ENCODE measurements at regions not wholly inside any gene's neighbourhood (a gene's known extent, or its start where the extent isn't known, plus 50 kb on each side); places are given as distances from the start of the nearest gene placed in this dataset.
"Not testable (repeated sequence)": the region's sequence is repeated elsewhere in the genome, so short reads cannot be mapped to it uniquely, and the experiment has no call there.

GRCh38 chr6:14224359-14225103 is 107.0 kb downstream of the CD83 start:
- DNase-seq (ENCODE audit: low read depth in 1 of 2, low spot score in 1 of 2) = no peak
- in situ Hi-C loops (cut with HindIII; ENCODE audit: low pct_unique_long_range_greater_than_20kb, low sequenced_read_pairs) = no loop called here
- no peak for TF ChIP-seq JUND (IDR thresholded peaks at IDR 0.05; ENCODE audit: low read depth)

GRCh38 chr6:14226051-14226660 is 108.6 kb downstream of the CD83 start:
- TF ChIP-seq JUND (IDR thresholded peaks at IDR 0.05; ENCODE audit: low read depth) = no peak
- no peak for DNase-seq (ENCODE audit: low read depth in 1 of 2, low spot score in 1 of 2)
- in situ Hi-C loops (cut with HindIII; ENCODE audit: low pct_unique_long_range_greater_than_20kb, low sequenced_read_pairs) = no loop called here

DNA sequence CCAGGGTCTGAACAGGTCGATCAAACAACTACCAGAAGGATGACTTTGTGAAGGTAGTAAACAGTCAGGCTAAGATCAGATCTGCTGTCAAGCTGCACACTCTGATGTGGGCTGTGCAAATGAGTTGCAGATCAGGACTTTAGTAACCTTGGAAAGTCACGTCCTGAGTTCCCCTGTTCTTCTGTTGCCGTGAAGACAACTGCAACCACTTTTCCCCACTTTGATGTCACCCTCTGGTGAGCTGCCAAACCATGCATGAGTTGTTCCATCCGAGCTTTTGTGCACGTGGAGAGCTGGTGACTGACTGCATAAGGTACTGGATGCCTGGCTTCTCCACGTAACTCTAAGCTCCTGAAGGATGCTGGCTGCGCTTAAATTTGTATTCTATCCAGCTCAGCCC is 111.0 kb downstream of the CD83 start:
- DNase-seq (ENCODE audit: low read depth in 1 of 2, low spot score in 1 of 2) = no peak
- in situ Hi-C loops (cut with HindIII; ENCODE audit: low pct_unique_long_range_greater_than_20kb, low sequenced_read_pairs) = no loop called here
- no peak for TF ChIP-seq JUND (IDR thresholded peaks at IDR 0.05; ENCODE audit: low read depth)

- in situ Hi-C loops (cut with HindIII; ENCODE audit: low pct_unique_long_range_greater_than_20kb, low sequenced_read_pairs) = no loop called here
- DNase-seq (ENCODE audit: low read depth in 1 of 2, low spot score in 1 of 2) = peak in 1 of 2 experiments; percentile 31
- no peak for TF ChIP-seq JUND (IDR thresholded peaks at IDR 0.05; ENCODE audit: low read depth)
Observed at GRCh38 chr6:14231071-14231483, 113.5 kb downstream of the CD83 start.

DNA sequence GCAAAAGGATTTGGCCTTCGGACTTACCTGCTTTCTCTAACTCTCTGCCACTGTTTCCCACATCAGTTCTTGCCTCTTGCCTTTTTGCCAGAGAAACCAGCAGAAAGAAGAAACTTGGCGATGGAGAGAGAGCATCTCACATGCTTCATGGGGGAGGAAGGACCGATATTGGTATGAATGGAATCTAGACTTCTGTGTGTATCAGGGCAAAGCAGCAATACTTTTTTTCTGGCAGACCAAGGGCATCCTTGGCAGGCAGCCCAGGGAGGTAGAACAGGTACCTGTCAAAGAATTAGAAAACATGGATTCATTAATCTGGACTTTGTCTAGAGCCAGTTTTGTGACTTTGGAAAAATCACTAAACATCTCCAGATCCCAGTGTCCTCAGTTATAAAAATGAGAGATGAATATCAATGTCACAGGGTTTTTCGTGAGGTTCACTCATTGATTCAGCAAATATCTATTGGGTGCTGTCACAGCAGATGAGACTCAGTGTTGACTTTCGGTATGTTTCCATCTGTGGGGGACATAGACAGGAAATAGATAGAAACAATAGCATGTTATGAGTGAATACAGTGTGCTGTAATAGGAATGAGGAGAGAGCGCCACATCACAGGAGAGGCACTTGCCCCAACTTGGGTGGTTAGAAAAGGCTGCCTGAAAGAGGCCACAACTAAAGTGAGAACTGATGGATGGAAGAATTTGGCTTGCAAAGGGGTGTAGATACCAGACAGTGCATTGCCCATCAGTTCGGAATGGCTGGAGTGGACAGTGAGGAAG is 114.1 kb downstream of the CD83 start:
- in situ Hi-C loops (cut with HindIII; ENCODE audit: low pct_unique_long_range_greater_than_20kb, low sequenced_read_pairs) = no loop called here

GRCh38 chr6:14232889-14233288 is 115.3 kb downstream of the CD83 start:
- no peak for DNase-seq (ENCODE audit: low read depth in 1 of 2, low spot score in 1 of 2)
- TF ChIP-seq JUND (IDR thresholded peaks at IDR 0.05; ENCODE audit: low read depth) = no peak
- in situ Hi-C loops (cut with HindIII; ENCODE audit: low pct_unique_long_range_greater_than_20kb, low sequenced_read_pairs) = no loop called here

More for the DNA sequence above, 114.1 kb downstream of the CD83 start:
- peak in 1 of 2 experiments; percentile 11 for DNase-seq (ENCODE audit: low read depth in 1 of 2, low spot score in 1 of 2)
- no peak for TF ChIP-seq JUND (IDR thresholded peaks at IDR 0.05; ENCODE audit: low read depth)

DNA sequence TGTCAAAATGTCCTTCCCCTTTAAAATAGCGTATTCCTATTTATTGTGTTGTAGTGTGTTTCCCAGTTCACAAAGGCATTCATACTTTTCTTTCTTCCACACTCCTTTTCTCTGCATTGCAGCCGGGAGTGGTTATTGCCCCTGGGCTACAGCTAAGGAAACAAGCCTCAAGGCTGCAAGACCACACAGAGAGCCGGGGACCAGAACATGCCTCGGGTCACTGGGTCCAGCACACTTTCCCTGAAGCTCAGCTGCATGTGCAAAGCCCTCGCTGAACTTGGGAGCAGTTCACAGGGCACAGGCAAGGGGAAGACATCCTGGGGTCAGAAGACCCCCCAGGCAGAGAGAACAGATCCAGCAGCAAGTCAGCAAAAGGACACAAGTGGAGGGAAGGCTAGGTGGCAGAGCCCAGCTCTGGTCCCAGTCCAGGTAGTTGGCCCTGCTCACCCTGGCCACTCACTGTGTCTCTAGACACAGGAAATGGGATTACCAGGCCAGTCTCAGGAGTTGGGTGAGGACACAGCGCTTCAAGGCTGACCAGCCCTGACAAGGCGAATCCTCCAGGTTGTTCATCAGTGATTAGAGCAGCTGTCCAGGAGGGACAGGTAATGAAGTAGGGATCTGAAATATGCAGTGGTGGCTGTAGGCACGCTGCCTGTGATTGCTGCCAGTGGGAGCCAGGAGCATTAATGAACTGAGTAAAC is 118.2 kb downstream of the CD83 start:
- no peak for DNase-seq (ENCODE audit: low read depth in 1 of 2, low spot score in 1 of 2)
- no peak for TF ChIP-seq JUND (IDR thresholded peaks at IDR 0.05; ENCODE audit: low read depth)
- in situ Hi-C loops (cut with HindIII; ENCODE audit: low pct_unique_long_range_greater_than_20kb, low sequenced_read_pairs) = no loop called here

DNA sequence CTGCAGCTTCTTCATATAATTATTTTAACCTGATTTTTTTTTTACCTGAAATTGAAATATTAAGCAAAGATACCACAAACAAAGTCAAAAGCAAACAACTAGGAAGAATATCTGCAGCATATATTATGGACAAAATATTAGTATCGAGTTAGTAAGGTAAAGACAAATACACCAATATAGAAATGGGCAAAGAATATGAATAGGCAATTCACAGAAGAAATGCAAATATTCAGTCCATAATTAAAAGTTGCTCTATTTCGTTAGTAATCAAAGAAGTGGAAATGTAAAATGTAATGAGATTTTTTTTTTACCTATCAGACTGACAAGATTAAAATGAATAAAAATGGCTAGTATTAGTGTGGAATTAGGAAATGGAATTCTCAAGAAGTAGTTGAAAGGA is 121.5 kb downstream of the CD83 start:
- TF ChIP-seq JUND (IDR thresholded peaks at IDR 0.05; ENCODE audit: low read depth) = no peak
- no peak for DNase-seq (ENCODE audit: low read depth in 1 of 2, low spot score in 1 of 2)
- in situ Hi-C loops (cut with HindIII; ENCODE audit: low pct_unique_long_range_greater_than_20kb, low sequenced_read_pairs) = no loop called here

GRCh38 chr6:14240411-14241166 is 123.0 kb downstream of the CD83 start:
- in situ Hi-C loops (cut with HindIII; ENCODE audit: low pct_unique_long_range_greater_than_20kb, low sequenced_read_pairs) = no loop called here
- no peak for TF ChIP-seq JUND (IDR thresholded peaks at IDR 0.05; ENCODE audit: low read depth)

GRCh38 chr6:14241255-14242070 is 123.9 kb downstream of the CD83 start:
- no peak for DNase-seq (ENCODE audit: low read depth in 1 of 2, low spot score in 1 of 2)
- in situ Hi-C loops (cut with HindIII; ENCODE audit: low pct_unique_long_range_greater_than_20kb, low sequenced_read_pairs) = no loop called here
- TF ChIP-seq JUND (IDR thresholded peaks at IDR 0.05; ENCODE audit: low read depth) = no peak

More at GRCh38 chr6:14240411-14241166, 123.0 kb downstream of the CD83 start:
- DNase-seq (ENCODE audit: low read depth in 1 of 2, low spot score in 1 of 2) = no peak

- in situ Hi-C loops (cut with HindIII; ENCODE audit: low pct_unique_long_range_greater_than_20kb, low sequenced_read_pairs); DNase-seq (ENCODE audit: low read depth in 1 of 2, low spot score in 1 of 2): not testable (repeated sequence)
Observed at GRCh38 chr6:14242912-14243311, 125.3 kb downstream of the CD83 start.
